IMR-90 (cell line): ENCODE measurements at regions not wholly inside any gene's neighbourhood (a gene's known extent, or its start where the extent isn't known, plus 50 kb on each side); places are given as distances from the start of the nearest gene placed in this dataset.

Experiments
- ATAC-seq: fragments of 200-7000 bp; cut with Tn5 transposase; 2 replicates; pipeline ENCODE4 v1.9.1; 2020; ENCODE audit warnings: low read depth, mild to moderate bottlenecking, moderate library complexity
- BruUV-seq: library from RNA; stranded (reverse); fragments of 400-500 nt; replicated peaks from 2 replicates; lab custom pipeline; 2021; lab: Mats Ljungman, UMichigan
- CTCF ChIA-PET: fragments of 300-600 bp; formaldehyde crosslinking; extraction: SDS; loops from one replicate; lab custom pipeline; 2021; ENCODE audit warnings: antibody characterized with exemption; lab: Yijun Ruan, JAX
- POLR2A ChIA-PET: fragments of 300-600 bp; sonication (Branson Sonifier 250); formaldehyde crosslinking; loops from one replicate; lab custom pipeline; 2022; ENCODE audit warnings: antibody characterized with exemption; ENCODE audit not compliant: unreplicated experiment; lab: Charles Lee
- DNase-seq: peaks from one replicate; pipeline ENCODE4 v3.0.0; 2013
- H2AFZ ChIP-seq: replicated peaks from 2 replicates; pipeline ENCODE3; 2013; ENCODE audit warnings: low read length, mild to moderate bottlenecking; ENCODE audit not compliant: poor library complexity
- H2AK5ac ChIP-seq: 2 replicates; pipeline ENCODE4 v1.6.1; 2013; ENCODE audit warnings: low read depth, low read length, inconsistent platforms
- H2AK9ac ChIP-seq: replicated peaks from 2 replicates; pipeline ENCODE3; 2013; ENCODE audit warnings: mild to moderate bottlenecking, low read depth, low read length, moderate library complexity; ENCODE audit not compliant: poor library complexity
- H2BK120ac ChIP-seq: 2 replicates; pipeline ENCODE4 v1.6.1; 2013; ENCODE audit warnings: low read depth, low read length, inconsistent platforms
- H2BK15ac ChIP-seq: 3 replicates; pipeline ENCODE4 v1.6.1; 2013; ENCODE audit warnings: low read depth, low read length, inconsistent platforms
- H2BK20ac ChIP-seq: 2 replicates; pipeline ENCODE4 v1.6.1; 2013; ENCODE audit warnings: low read depth, mild to moderate bottlenecking, inconsistent platforms, low read length, moderate library complexity
- H2BK5ac ChIP-seq: 2 replicates; pipeline ENCODE4 v1.6.1; 2013; ENCODE audit warnings: mild to moderate bottlenecking, low read depth, low read length, inconsistent platforms; ENCODE audit not compliant: poor library complexity, severe bottlenecking
- H3K14ac ChIP-seq: replicated peaks from 2 replicates; pipeline ENCODE4 v1.6.1; 2013; ENCODE audit warnings: low read depth, low read length, inconsistent platforms
- H3K18ac ChIP-seq: 2 replicates; pipeline ENCODE4 v1.6.1; 2013; ENCODE audit warnings: low read depth, low read length, control low read depth
- H3K23ac ChIP-seq: 2 replicates; pipeline ENCODE4 v1.6.1; 2013; ENCODE audit warnings: low read depth, low read length, inconsistent platforms
- H3K27ac ChIP-seq: 2 replicates; pipeline ENCODE4 v1.5.1; 2013; ENCODE audit warnings: mild to moderate bottlenecking, control low read depth, low read length; ENCODE audit not compliant: insufficient read depth
- H3K27me3 ChIP-seq: 2 replicates; pipeline ENCODE4 v1.6.1; 2013; ENCODE audit warnings: low read length; ENCODE audit not compliant: control insufficient read depth, insufficient read depth
- H3K36me3 ChIP-seq: 2 replicates; pipeline ENCODE4 v1.6.1; 2013; ENCODE audit warnings: low read length, mixed read lengths; ENCODE audit not compliant: control insufficient read depth, insufficient read depth
- H3K4ac ChIP-seq: 2 replicates; pipeline ENCODE4 v1.6.1; 2013; ENCODE audit warnings: low read depth, low read length, inconsistent platforms
- H3K4me1 ChIP-seq: 2 replicates; pipeline ENCODE4 v1.6.1; 2013; ENCODE audit warnings: low read length, mixed read lengths; ENCODE audit not compliant: control insufficient read depth, insufficient read depth
- H3K4me2 ChIP-seq: 2 replicates; pipeline ENCODE4 v1.6.1; 2013; ENCODE audit warnings: low read depth, mild to moderate bottlenecking, control low read depth, low read length, moderate library complexity
- H3K4me3 ChIP-seq: 2 replicates; pipeline ENCODE4 v1.5.1; 2013; ENCODE audit warnings: low read depth, mild to moderate bottlenecking, control low read depth, low read length, moderate library complexity; ENCODE audit not compliant: insufficient read depth
- H3K56ac ChIP-seq: 2 replicates; pipeline ENCODE4 v1.6.1; 2013; ENCODE audit warnings: low read length, inconsistent platforms; ENCODE audit not compliant: insufficient read depth; ENCODE audit errors: extremely low read depth
- H3K79me1 ChIP-seq, 2 experiments: 2 replicates each; pipeline ENCODE4 v1.6.1; 2013; ENCODE audit warnings: low read length in 2 of 2, inconsistent platforms in 1 of 2, low read depth in 1 of 2
- H3K9ac ChIP-seq: 2 replicates; pipeline ENCODE4 v1.6.1; 2013; ENCODE audit warnings: low read depth, low read length, control low read depth
- H3K9me1 ChIP-seq: 2 replicates; pipeline ENCODE4 v1.6.1; 2013; ENCODE audit warnings: low read length, inconsistent platforms; ENCODE audit not compliant: insufficient read depth
- H3K9me3 ChIP-seq: 2 replicates; pipeline ENCODE4 v1.6.1; 2013; ENCODE audit warnings: low read length; ENCODE audit not compliant: control insufficient read depth, insufficient read depth
- H4K20me1 ChIP-seq: 2 replicates; pipeline ENCODE4 v1.6.1; 2013; ENCODE audit warnings: low read length, inconsistent platforms; ENCODE audit not compliant: insufficient read depth
- H4K5ac ChIP-seq: 2 replicates; pipeline ENCODE4 v1.6.1; 2013; ENCODE audit warnings: mild to moderate bottlenecking, low read depth, low read length, control low read depth
- H4K8ac ChIP-seq, 2 experiments: 2 replicates each; pipeline ENCODE4 v1.6.1; 2013; ENCODE audit warnings: low read depth in 2 of 2, low read length in 2 of 2, control low read depth in 1 of 2, inconsistent platforms in 1 of 2
- H4K91ac ChIP-seq: 2 replicates; pipeline ENCODE4 v1.6.1; 2013; ENCODE audit warnings: low read depth, low read length, inconsistent platforms; ENCODE audit not compliant: insufficient read depth
- BHLHE40 ChIP-seq: fragments of 150-350 bp; IDR thresholded peaks from 2 replicates; pipeline ENCODE4 v1.6.1; 2016; ENCODE audit warnings: mild to moderate bottlenecking, low read depth, low read length
- CEBPB ChIP-seq: IDR thresholded peaks from 2 replicates; pipeline ENCODE4 v1.6.1; 2012; ENCODE audit warnings: low read depth, low read length, improper control_type of control experiment
- CHD1 ChIP-seq: IDR thresholded peaks from 2 replicates; pipeline ENCODE4 v1.6.1; 2012; ENCODE audit warnings: low read depth, low read length, improper control_type of control experiment
- CTCF ChIP-seq: conservative IDR thresholded peaks from 2 replicates; pipeline ENCODE4 v1.5.1; 2012; ENCODE audit warnings: mild to moderate bottlenecking, low read depth, low read length, improper control_type of control experiment
- MAZ ChIP-seq: IDR thresholded peaks from 2 replicates; pipeline ENCODE4 v1.6.1; 2012; ENCODE audit warnings: low read depth, mild to moderate bottlenecking, low read length, improper control_type of control experiment, moderate library complexity, borderline replicate concordance
- NFE2L2 ChIP-seq: fragments of 150-350 bp; IDR thresholded peaks from 2 replicates; pipeline ENCODE4 v1.6.1; 2016; ENCODE audit warnings: low read depth, mild to moderate bottlenecking, low read length
- RAD21 ChIP-seq: IDR thresholded peaks from 2 replicates; pipeline ENCODE4 v1.6.1; 2012; ENCODE audit warnings: low read length, improper control_type of control experiment
- SMC3 ChIP-seq: fragments of 150-350 bp; IDR thresholded peaks from 2 replicates; pipeline ENCODE4 v1.6.1; 2016; ENCODE audit warnings: low read depth, mild to moderate bottlenecking, antibody characterized with exemption, low read length, moderate library complexity
- WGBS, 2 experiments: methylation state at CpG; one replicate each; pipeline versions ENCODE4 v1.1.5 to v1.1.7; 2013; ENCODE audit warnings: missing lambda C conversion rate in 2 of 2; ENCODE audit not compliant: insufficient read length in 1 of 2; ENCODE audit errors: extremely low coverage in 2 of 2; 5-methylcytosine and 5-hydroxymethylcytosine counted together
- dilution Hi-C: fragments of 300-500 bp; cut with HindIII; formaldehyde crosslinking; loops from one replicate; pipeline ENCODE4 v1.14.3; 2018; ENCODE audit warnings: low sequenced_read_pairs; ENCODE audit not compliant: unreplicated experiment
- in situ Hi-C: fragments of 300-500 bp; cut with MboI; formaldehyde crosslinking; loops from 3 replicates; pipeline ENCODE4 v1.14.3; 2019; ENCODE audit warnings: low sequenced_read_pairs, inconsistent platforms, mixed read lengths
- intact Hi-C: fragments of 100-400 bp; cut with micrococcal nuclease; formaldehyde crosslinking; loops from 2 replicates; pipeline ENCODE4 v1.10.0; 2022

DNA sequence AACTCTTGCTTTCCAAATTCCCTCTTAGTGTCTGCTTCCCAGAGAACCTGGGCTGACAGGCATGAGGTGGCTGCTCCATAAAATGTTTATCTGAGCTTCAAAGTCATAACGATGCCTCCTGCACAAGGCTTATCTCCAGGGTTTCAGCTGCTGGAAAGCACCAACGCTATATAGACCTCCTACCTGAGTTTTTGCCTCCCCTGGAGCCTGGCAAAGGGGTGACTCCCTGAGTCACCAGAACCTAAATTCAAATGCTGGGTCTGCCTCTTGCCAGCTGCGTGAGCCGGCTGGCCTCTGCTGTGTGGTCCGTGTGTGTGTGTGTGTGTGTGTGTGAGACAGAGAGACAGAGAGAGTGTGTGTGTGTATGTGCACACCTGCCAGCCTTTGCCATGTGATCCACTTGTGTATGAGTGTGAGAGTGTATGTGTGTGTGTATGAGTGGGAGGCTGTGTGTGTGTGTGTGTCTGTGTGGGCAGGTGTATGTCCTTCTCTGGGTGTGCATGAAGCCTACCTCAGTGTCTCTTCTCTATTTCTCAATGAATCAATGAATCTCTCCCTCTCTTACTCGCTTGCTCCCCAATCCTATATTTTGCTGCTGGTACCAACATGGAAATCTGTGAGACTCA lies 714.9 kb downstream of the MATN1 start:
- no peak for TF ChIP-seq BHLHE40
- no peak for TF ChIP-seq NFE2L2
- TF ChIP-seq CHD1, result no peak
- TF ChIP-seq CEBPB, result no peak
- no peak for TF ChIP-seq RAD21
- TF ChIP-seq CTCF, result no peak
- no peak for TF ChIP-seq MAZ
- TF ChIP-seq SMC3, result no peak
- H3K79me1 ChIP-seq, result no peaks in the 10 kb centered on the region
- no peak overlapping the region for H2BK5ac ChIP-seq
- no peak overlapping the region for H2BK20ac ChIP-seq
- H3K9ac ChIP-seq, result no peak overlapping the region
- H3K18ac ChIP-seq, result no peak overlapping the region
- intact Hi-C loops, result no loop called here
- H2AK5ac ChIP-seq, result no peak overlapping the region
- no peak overlapping the region for H3K4me2 ChIP-seq
- H2AK9ac ChIP-seq, result no peak overlapping the region
- no peak overlapping the region for H3K23ac ChIP-seq
- H3K27me3 ChIP-seq, result no peaks in the 10 kb centered on the region; the same call in 1 of the 2 replicates
- no peak overlapping the region for H3K27ac ChIP-seq
- no peak overlapping the region for H4K91ac ChIP-seq
- H3K14ac ChIP-seq, result no peak overlapping the region
- WGBS, 2 experiments, result 19% methylated on average over 4 of the region's 6 CpGs; no CpG with 5 or more reads in 1 of the 2 experiments
- H3K4ac ChIP-seq, result no peak overlapping the region
- no peak for DNase-seq
- no TSS peak for BruUV-seq
- no peak for ATAC-seq
- no peaks in the 10 kb centered on the region for H3K9me1 ChIP-seq
- in situ Hi-C loops, result no loop called here
- no peak overlapping the region for H4K8ac ChIP-seq
- H3K9me3 ChIP-seq, result no peaks in the 10 kb centered on the region
- no peaks in the 10 kb centered on the region for H3K4me1 ChIP-seq
- no peak overlapping the region for H2BK120ac ChIP-seq
- ChIA-PET POLR2A (no interaction called here), CTCF (no interaction called here)
- no peaks in the 10 kb centered on the region for H3K36me3 ChIP-seq
- H3K4me3 ChIP-seq, result no peak overlapping the region
- H2BK15ac ChIP-seq, result no peak overlapping the region
- no peak overlapping the region for H3K56ac ChIP-seq
- no peak overlapping the region for H2AFZ ChIP-seq
- no peak overlapping the region for H4K5ac ChIP-seq
- no peaks in the 10 kb centered on the region for H4K20me1 ChIP-seq
- dilution Hi-C loops, result no loop called here
